OCI-LY7 (cell line): ENCODE measurements at regions not wholly inside any gene's neighbourhood (a gene's known extent, or its start where the extent isn't known, plus 50 kb on each side); places are given as distances from the start of the nearest gene placed in this dataset.
"Not testable (repeated sequence)": the region's sequence is repeated elsewhere in the genome, so short reads cannot be mapped to it uniquely, and the experiment has no call there.

Source experiments
- BruUV-seq: library from RNA; stranded (reverse); fragments of 400-500 nt; replicated peaks from 2 replicates; lab custom pipeline; 2021; lab: Mats Ljungman, UMichigan
- CTCF ChIA-PET: fragments of 300-600 bp; sonication (Branson Sonifier 250); formaldehyde crosslinking; loops from one replicate; lab custom pipeline; 2022; ENCODE audit warnings: antibody characterized with exemption; ENCODE audit not compliant: unreplicated experiment; lab: Charles Lee
- POLR2A ChIA-PET: fragments of 300-600 bp; sonication (Branson Sonifier 250); formaldehyde crosslinking; loops from one replicate; lab custom pipeline; 2022; ENCODE audit warnings: antibody characterized with exemption; lab: Charles Lee
- DNase-seq: peaks from one replicate; pipeline ENCODE4 v3.0.0-alpha.2; 2015; ENCODE audit warnings: low spot score
- H2AFZ ChIP-seq: fragments of 200-600 bp; sonication (generic), shearing (Covaris generic); 2 replicates; pipeline ENCODE4 v1.6.1; 2014; ENCODE audit warnings: mild to moderate bottlenecking, antibody characterized with exemption, low read length, moderate library complexity
- H3K27ac ChIP-seq: fragments of 200-600 bp; sonication (generic); 2 replicates; pipeline ENCODE4 v1.5.1; 2014; ENCODE audit warnings: mixed run types, low read depth, mild to moderate bottlenecking, moderate library complexity, low read length, inconsistent platforms; ENCODE audit not compliant: poor library complexity, severe bottlenecking
- H3K36me3 ChIP-seq: fragments of 200-600 bp; sonication (generic); 2 replicates; pipeline ENCODE4 v1.6.1; 2014; ENCODE audit warnings: mild to moderate bottlenecking, antibody characterized with exemption, low read length, moderate library complexity, mixed read lengths; ENCODE audit not compliant: insufficient read depth
- H3K4me1 ChIP-seq: fragments of 200-600 bp; sonication (generic); 2 replicates; pipeline ENCODE4 v1.5.1; 2014; ENCODE audit warnings: mild to moderate bottlenecking, low read length; ENCODE audit not compliant: insufficient read depth, poor library complexity, severe bottlenecking
- H3K4me2 ChIP-seq: fragments of 200-600 bp; sonication (generic); 2 replicates; pipeline ENCODE4 v1.6.1; 2014; ENCODE audit warnings: mild to moderate bottlenecking, low read length
- H3K4me3 ChIP-seq: fragments of 200-600 bp; sonication (generic); 2 replicates; pipeline ENCODE4 v1.5.1; 2014; ENCODE audit warnings: mild to moderate bottlenecking, low read depth, low read length; ENCODE audit not compliant: poor library complexity, severe bottlenecking
- H3K79me2 ChIP-seq: fragments of 200-600 bp; sonication (generic); 2 replicates; pipeline ENCODE4 v1.6.1; 2016; ENCODE audit warnings: low read depth, mild to moderate bottlenecking, low read length, moderate library complexity, mixed read lengths; ENCODE audit not compliant: insufficient read depth
- H3K9me2 ChIP-seq: fragments of 200-600 bp; sonication (generic); 2 replicates; pipeline ENCODE4 v1.6.1; 2016; ENCODE audit warnings: mild to moderate bottlenecking, low read length, mixed read lengths; ENCODE audit not compliant: insufficient read depth
- H3K9me3 ChIP-seq: fragments of 200-600 bp; sonication (generic); 2 replicates; pipeline ENCODE4 v1.6.1; 2014; ENCODE audit warnings: mild to moderate bottlenecking, mixed run types, low read length, mixed read lengths
- H4K20me1 ChIP-seq: fragments of 200-600 bp; sonication (generic); 2 replicates; pipeline ENCODE4 v1.6.1; 2014; ENCODE audit warnings: mild to moderate bottlenecking, antibody characterized with exemption, low read length, moderate library complexity, mixed read lengths; ENCODE audit not compliant: insufficient read depth
- EZH2phosphoT487 ChIP-seq: fragments of 200-600 bp; sonication (generic); IDR thresholded peaks from 2 replicates; pipeline ENCODE4 v1.6.1; 2018; ENCODE audit warnings: low read depth, borderline replicate concordance, mild to moderate bottlenecking, mixed run types, antibody characterized with exemption, low read length, moderate library complexity, mixed read lengths
- intact Hi-C: fragments of 100-400 bp; cut with micrococcal nuclease; formaldehyde crosslinking; loops from one replicate; pipeline ENCODE4 v1.10.0; 2022; ENCODE audit not compliant: unreplicated experiment
- TF ChIP-seq, protein P1 (sequence below): fragments of 200-600 bp; sonication (generic); conservative IDR thresholded peaks from 2 replicates; pipeline ENCODE4 v1.5.1; 2014; ENCODE audit warnings: mild to moderate bottlenecking, antibody characterized with exemption, low read length, moderate library complexity, mixed read lengths

DNA sequence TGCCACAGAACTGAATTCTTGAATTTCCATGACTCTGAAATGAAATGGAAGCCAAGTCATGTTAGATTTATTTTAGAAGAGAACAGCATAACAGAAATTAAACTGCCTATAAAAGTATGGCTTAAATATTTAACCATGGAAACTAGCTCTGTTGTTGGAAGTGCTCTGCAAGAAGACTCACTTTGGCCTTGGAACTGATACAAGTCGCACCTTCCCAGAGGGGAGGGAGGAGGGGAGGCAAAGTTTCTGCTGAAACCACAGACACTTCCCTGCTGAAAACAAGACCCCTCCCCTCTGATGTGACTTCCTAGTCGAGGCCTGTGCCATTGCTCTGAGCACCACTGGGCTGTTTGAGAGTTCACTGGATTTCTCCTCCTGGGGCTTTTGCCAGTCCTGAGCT, 72.1 kb downstream of the OR13A1 start:
- BruUV-seq: no TSS peak
- Histone ChIP-seq H3K27ac (no peak overlapping the region), H3K4me2 (no peak overlapping the region), H3K9me2 (no peaks in the 10 kb centered on the region), H3K4me3 (no peak overlapping the region), H3K4me1 (peaks cover 9% of the 10 kb centered on the region), H2AFZ (no peak overlapping the region), H3K9me3 (no peaks in the 10 kb centered on the region), H4K20me1 (no peaks in the 10 kb centered on the region), H3K36me3 (no peaks in the 10 kb centered on the region), H3K79me2 (no peaks in the 10 kb centered on the region)
- intact Hi-C loops: no loop called here
- TF ChIP-seq EZH2phosphoT487: no peak
- TF ChIP-seq, protein P1, sequence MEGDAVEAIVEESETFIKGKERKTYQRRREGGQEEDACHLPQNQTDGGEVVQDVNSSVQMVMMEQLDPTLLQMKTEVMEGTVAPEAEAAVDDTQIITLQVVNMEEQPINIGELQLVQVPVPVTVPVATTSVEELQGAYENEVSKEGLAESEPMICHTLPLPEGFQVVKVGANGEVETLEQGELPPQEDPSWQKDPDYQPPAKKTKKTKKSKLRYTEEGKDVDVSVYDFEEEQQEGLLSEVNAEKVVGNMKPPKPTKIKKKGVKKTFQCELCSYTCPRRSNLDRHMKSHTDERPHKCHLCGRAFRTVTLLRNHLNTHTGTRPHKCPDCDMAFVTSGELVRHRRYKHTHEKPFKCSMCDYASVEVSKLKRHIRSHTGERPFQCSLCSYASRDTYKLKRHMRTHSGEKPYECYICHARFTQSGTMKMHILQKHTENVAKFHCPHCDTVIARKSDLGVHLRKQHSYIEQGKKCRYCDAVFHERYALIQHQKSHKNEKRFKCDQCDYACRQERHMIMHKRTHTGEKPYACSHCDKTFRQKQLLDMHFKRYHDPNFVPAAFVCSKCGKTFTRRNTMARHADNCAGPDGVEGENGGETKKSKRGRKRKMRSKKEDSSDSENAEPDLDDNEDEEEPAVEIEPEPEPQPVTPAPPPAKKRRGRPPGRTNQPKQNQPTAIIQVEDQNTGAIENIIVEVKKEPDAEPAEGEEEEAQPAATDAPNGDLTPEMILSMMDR: no peak
- ChIA-PET POLR2A (interaction anchor here (1.3 kb wide), 1 partner anchor 22 kb away, joined by 3 read pairs; no protein-coding TSS in a partner anchor), CTCF (no interaction called here)
- DNase-seq: no peak

DNA sequence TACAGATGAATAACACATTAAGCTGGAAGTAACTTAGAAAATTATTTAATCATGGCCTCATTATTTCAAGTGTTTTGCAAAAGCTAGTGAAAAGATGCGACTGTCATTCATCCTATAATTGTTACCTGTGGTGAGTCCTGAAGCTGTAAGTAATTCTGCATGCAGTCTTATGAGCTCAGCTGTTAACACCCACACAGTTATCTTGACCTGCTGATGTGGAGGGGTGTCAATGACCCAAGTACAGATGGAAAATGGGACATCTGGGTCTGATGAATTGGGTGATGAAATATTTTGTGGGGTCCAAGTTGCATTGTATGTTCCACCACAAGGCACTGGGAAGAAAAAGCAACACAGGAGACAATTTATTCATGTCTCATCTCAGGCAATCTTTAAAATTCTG, 68.9 kb downstream of the OR13A1 start:
- Histone ChIP-seq H3K9me2 (no peaks in the 10 kb centered on the region), H3K4me2 (no peak overlapping the region), H4K20me1 (no peaks in the 10 kb centered on the region), H3K4me3 (no peak overlapping the region), H3K79me2 (no peaks in the 10 kb centered on the region), H2AFZ (no peak overlapping the region), H3K4me1 (peaks cover 11% of the 10 kb centered on the region), H3K9me3 (no peaks in the 10 kb centered on the region), H3K27ac (no peak overlapping the region), H3K36me3 (no peaks in the 10 kb centered on the region)
- DNase-seq: no peak
- CTCF ChIA-PET: no interaction called here
- TF ChIP-seq EZH2phosphoT487: no peak
- TF ChIP-seq, protein P1: no peak
- POLR2A ChIA-PET: interaction anchor here (0.6 to 1.2 kb wide), 2 partner anchors 29 to 243 kb away, joined by 3 read pairs; no protein-coding TSS in a partner anchor
- no TSS peak for BruUV-seq
- intact Hi-C loops: loop anchor here (5.0 kb wide), 1 partner anchor 351 kb away; no protein-coding TSS in a partner anchor

DNA sequence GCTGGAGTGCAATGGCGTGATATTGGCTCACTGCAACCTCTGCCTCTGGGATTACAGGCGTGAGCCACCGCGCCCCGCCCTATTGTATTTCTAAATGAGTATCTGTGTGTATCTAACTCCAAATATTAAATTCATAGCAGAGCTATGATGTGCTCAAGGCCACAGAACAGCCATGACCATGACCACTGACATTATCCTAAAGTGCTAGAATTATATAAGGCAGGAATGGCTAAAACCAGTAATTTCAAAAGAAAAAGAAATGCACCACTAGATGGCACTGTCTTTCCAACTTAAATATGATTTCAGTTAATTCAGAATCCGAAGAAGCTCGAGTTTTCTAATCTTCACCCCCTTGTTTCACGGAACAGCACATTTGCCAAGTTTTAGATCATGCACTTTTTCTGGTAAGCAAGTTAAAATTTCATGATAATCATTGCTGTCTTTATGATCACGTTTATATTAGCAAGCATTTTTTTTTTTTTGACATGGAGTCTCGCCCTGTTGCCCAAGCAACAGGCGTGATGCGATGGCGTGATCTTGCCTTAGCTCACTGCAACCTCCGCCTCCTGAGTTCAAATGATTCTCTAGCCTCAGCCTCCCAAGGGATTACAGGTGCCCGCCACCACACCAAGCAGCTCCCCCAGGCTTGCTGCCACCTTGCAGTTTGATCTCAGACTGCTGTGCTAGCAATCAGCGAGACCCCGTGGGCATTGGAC, 65.3 kb downstream of the OR13A1 start:
- Histone ChIP-seq H3K4me1 (peaks cover 10% of the 10 kb centered on the region), H3K9me3 (no peaks in the 10 kb centered on the region), H4K20me1 (no peaks in the 10 kb centered on the region), H3K4me2 (peak overlapping the region; percentile 51), H3K79me2 (no peaks in the 10 kb centered on the region), H2AFZ (peak overlapping the region; percentile 66), H3K36me3 (no peaks in the 10 kb centered on the region), H3K9me2 (no peaks in the 10 kb centered on the region), H3K4me3 (peak overlapping the region; percentile 54), H3K27ac (peak overlapping the region; percentile 72)
- peak; percentile 91 for DNase-seq
- BruUV-seq: no TSS peak
- POLR2A ChIA-PET: interaction anchor here (0.7 to 3.6 kb wide), 8 partner anchors 9 to 450 kb away, joined by 3 to 26 read pairs (median 3); no protein-coding TSS in a partner anchor
- CTCF ChIA-PET: interaction anchor here (0.7 to 0.9 kb wide), 3 partner anchors 9 to 212 kb away, joined by 3 to 4 read pairs (median 3); no protein-coding TSS in a partner anchor
- intact Hi-C loops: loop anchor here (1.0 to 5.0 kb wide), 6 partner anchors 121 to 422 kb away; partner anchors contain the start of gene ZFAND4
- no peak for TF ChIP-seq EZH2phosphoT487
- TF ChIP-seq, protein P1: peak; percentile 84

DNA sequence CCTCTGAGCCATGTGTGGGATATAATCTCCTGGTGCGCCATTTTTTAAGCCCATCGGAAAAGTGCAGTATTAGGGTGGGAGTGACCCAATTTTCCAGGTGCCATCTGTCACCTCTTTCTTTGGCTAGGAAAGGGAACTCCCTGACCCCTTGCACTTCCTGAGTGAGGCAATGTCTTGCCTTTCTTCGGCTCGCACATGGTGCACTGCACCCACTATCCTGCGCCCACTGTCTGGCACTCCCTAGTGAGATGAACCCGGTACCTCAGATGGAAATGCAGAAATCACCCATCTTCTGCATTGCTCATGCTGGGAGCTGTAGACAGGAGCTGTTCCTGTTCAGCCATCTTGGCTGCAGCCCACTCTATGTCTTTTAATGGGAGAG, 64.7 kb downstream of the OR13A1 start:
- Histone ChIP-seq H3K4me2 (peak overlapping the region; percentile 51), H3K4me1 (peaks cover 10% of the 10 kb centered on the region), H3K4me3 (peak overlapping the region; percentile 54), H3K27ac (peak overlapping the region; percentile 72), H2AFZ (peak overlapping the region; percentile 66)
- not testable (repeated sequence) for H3K9me2 ChIP-seq, H3K9me3 ChIP-seq, BruUV-seq, H4K20me1 ChIP-seq, H3K36me3 ChIP-seq, H3K79me2 ChIP-seq
- peak; percentile 32 for DNase-seq
- ChIA-PET CTCF (interaction anchor here (0.7 to 0.9 kb wide), 2 partner anchors 109 to 212 kb away, joined by 3 read pairs; no protein-coding TSS in a partner anchor), POLR2A (interaction anchor here (0.7 to 3.6 kb wide), 7 partner anchors 9 to 449 kb away, joined by 3 to 26 read pairs (median 3); no protein-coding TSS in a partner anchor)
- intact Hi-C loops: loop anchor here (1.0 to 2.0 kb wide), 5 partner anchors 120 to 422 kb away; partner anchors contain the start of gene ZFAND4
